Central memory CD4-positive, alpha-beta T cell (primary cell): ENCODE measurements at regions not wholly inside any gene's neighbourhood (a gene's known extent, or its start where the extent isn't known, plus 50 kb on each side); places are given as distances from the start of the nearest gene placed in this dataset.

Experiments used
- DNase-seq: peaks from one replicate; pipeline ENCODE4 v3.0.0; 2022

- peak; percentile 24 for DNase-seq
Observed at GRCh38 chr15:69718916-69719315, 266.3 kb downstream of the RPLP1 start.

- DNase-seq: peak; percentile 76
Observed at GRCh38 chr15:69719527-69720240, 267.1 kb downstream of the RPLP1 start.

- no peak for DNase-seq
Observed at GRCh38 chr15:69720536-69720935, 267.9 kb downstream of the RPLP1 start.

- no peak for DNase-seq
Observed at GRCh38 chr15:69722924-69723323, 270.3 kb downstream of the RPLP1 start.

- DNase-seq: no peak
Observed at GRCh38 chr15:69723404-69724096, 270.9 kb downstream of the RPLP1 start.

- no peak for DNase-seq
Observed at GRCh38 chr15:69724333-69724732, 271.7 kb downstream of the RPLP1 start.

GRCh38 chr15:69725275-69725674, 272.7 kb downstream of the RPLP1 start:
- DNase-seq: no peak

- no peak for DNase-seq
Observed at GRCh38 chr15:69725957-69726356, 273.3 kb downstream of the RPLP1 start.

GRCh38 chr15:69727121-69727924, 274.7 kb downstream of the RPLP1 start:
- DNase-seq: no peak

- DNase-seq: peak; percentile 52
Observed at GRCh38 chr15:69729167-69729748, 276.6 kb downstream of the RPLP1 start.

GRCh38 chr15:69730281-69731080, 277.9 kb downstream of the RPLP1 start:
- DNase-seq: no peak

GRCh38 chr15:69731081-69731330, 278.4 kb downstream of the RPLP1 start:
- no peak for DNase-seq

GRCh38 chr15:69731581-69731980, 279.0 kb downstream of the RPLP1 start:
- DNase-seq: no peak

GRCh38 chr15:69732133-69732532, 279.5 kb downstream of the RPLP1 start:
- no peak for DNase-seq

GRCh38 chr15:69734699-69735098, 282.1 kb downstream of the RPLP1 start:
- no peak for DNase-seq

GRCh38 chr15:69735121-69735520, 282.5 kb downstream of the RPLP1 start:
- DNase-seq: no peak

- no peak for DNase-seq
Observed at GRCh38 chr15:69736161-69736560, 283.5 kb downstream of the RPLP1 start.

- DNase-seq: no peak
Observed at GRCh38 chr15:69737916-69738315, 285.3 kb downstream of the RPLP1 start.

GRCh38 chr15:69740684-69741083, 288.1 kb downstream of the RPLP1 start:
- DNase-seq: no peak

GRCh38 chr15:69742361-69742760, 289.7 kb downstream of the RPLP1 start:
- DNase-seq: no peak

- DNase-seq: no peak
Observed at GRCh38 chr15:69743091-69743490, 290.5 kb downstream of the RPLP1 start.

- DNase-seq: no peak
Observed at GRCh38 chr15:69744391-69745162, 292.0 kb downstream of the RPLP1 start.
